Testis (tissue), 2 donors: ENCODE measurements at regions not wholly inside any gene's neighbourhood (a gene's known extent, or its start where the extent isn't known, plus 50 kb on each side); places are given as distances from the start of the nearest gene placed in this dataset.

Experiments used
- POLR2A ChIP-seq: fragments of 450-650 bp; IDR thresholded peaks from one replicate; pipeline ENCODE4 v1.6.1; 2017; ENCODE audit warnings: antibody characterized with exemption, mild to moderate bottlenecking, moderate library complexity
- TF ChIP-seq, protein P1 (sequence below), 3 experiments: fragments of 450-650 bp in 2 of 3; fragments of 200-600 bp in 1 of 3; sonication (generic) in 1 of 3; IDR thresholded peaks; one replicate each; pipeline ENCODE4 v1.5.1; 2016 to 2019; ENCODE audit warnings: antibody characterized with exemption in 3 of 3, mild to moderate bottlenecking in 2 of 3, moderate library complexity in 1 of 3

DNA sequence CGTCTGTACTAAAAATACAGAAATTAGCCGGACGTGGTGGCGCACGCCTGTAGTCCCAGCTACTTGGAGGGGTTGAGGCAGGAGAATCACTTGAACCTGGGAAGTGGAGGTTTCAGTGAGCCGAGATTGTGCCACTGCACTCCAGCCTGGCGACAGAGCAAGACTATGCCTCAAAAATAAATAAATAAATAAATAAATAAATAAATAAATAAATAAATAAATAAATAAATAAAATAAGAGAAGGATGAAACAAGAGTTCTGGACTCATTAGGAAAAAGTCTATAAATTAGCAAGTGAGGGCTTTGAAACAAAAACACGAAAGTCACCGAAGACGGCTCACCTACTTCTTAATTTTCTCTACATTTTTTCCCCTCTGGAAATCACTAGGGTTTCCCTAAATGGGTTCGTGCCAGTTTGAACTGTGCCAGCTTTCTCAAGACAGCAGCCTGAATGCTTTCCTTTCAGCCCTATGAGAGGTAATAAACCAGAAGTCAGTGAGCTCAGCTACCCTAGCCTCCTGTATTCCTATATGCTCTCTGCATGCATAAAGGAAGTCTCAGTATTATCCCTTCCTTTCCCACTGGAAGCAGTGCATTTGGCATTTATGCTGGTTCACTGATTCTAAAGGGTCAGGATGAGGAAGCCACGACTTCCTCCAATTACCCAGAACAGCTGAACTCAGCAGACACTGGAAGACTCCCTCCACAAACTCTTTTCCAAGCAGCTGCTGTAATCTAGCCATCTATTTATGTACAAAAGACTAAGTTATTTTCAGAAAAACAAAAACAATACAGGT, 266.9 kb downstream of the ZBBX start:
- TF ChIP-seq, protein P1, sequence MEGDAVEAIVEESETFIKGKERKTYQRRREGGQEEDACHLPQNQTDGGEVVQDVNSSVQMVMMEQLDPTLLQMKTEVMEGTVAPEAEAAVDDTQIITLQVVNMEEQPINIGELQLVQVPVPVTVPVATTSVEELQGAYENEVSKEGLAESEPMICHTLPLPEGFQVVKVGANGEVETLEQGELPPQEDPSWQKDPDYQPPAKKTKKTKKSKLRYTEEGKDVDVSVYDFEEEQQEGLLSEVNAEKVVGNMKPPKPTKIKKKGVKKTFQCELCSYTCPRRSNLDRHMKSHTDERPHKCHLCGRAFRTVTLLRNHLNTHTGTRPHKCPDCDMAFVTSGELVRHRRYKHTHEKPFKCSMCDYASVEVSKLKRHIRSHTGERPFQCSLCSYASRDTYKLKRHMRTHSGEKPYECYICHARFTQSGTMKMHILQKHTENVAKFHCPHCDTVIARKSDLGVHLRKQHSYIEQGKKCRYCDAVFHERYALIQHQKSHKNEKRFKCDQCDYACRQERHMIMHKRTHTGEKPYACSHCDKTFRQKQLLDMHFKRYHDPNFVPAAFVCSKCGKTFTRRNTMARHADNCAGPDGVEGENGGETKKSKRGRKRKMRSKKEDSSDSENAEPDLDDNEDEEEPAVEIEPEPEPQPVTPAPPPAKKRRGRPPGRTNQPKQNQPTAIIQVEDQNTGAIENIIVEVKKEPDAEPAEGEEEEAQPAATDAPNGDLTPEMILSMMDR (IDR thresholded peaks at IDR 0.05): no peak
- TF ChIP-seq POLR2A: no peak
